Spleen (tissue), 7 donors: ENCODE measurements at regions not wholly inside any gene's neighbourhood (a gene's known extent, or its start where the extent isn't known, plus 50 kb on each side); places are given as distances from the start of the nearest gene placed in this dataset.

Experiments used
- POLR2A ChIP-seq, 3 donors: fragments of 450-650 bp; IDR thresholded peaks; one replicate each; pipeline ENCODE4 v1.5.1; 2017; ENCODE audit warnings: antibody characterized with exemption in 3 of 3, mild to moderate bottlenecking in 1 of 3
- TF ChIP-seq, protein P1 (sequence below), 11 experiments: fragments of 200-600 bp in 7 of 11; fragments of 450-650 bp in 4 of 11; sonication (generic) in 4 of 11; IDR thresholded peaks in 8 of 11; conservative IDR thresholded peaks in 3 of 11; 1 replicate in 7 of 11; 2 replicates in 4 of 11; pipeline versions ENCODE4 v1.4.0 to v1.8.0; 2016 to 2021; ENCODE audit warnings: antibody characterized with exemption in 11 of 11, inconsistent platforms in 4 of 11, mild to moderate bottlenecking in 1 of 11
- donor health status: DM: no; HTN: no; CAD: no; lungs with moderate emphysema.
- donor health status: DM: no; HTN: no; CAD: no.
- donor health status: DM: no; HTN: no; CAD: no.

DNA sequence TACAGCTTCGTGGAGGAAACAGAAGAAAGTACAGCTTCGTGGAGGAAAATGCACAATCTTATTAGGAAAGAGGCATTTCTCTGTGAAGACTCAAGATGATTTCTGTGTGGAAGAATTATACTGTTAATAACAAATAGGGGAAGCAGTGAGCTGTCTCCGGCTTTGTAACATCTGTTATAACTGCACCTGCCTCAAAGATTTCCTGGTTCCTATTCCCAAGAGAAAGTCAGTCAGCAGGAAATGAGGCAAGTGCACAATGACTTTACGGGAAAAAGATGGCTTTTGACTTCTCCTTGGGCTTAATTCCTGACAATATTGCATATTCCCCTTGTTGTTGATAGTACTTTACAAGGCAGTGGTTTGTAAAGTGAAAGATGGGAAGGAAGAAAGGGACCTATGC lies 538.5 kb downstream of the BMP2 start:
- TF ChIP-seq, protein P1, sequence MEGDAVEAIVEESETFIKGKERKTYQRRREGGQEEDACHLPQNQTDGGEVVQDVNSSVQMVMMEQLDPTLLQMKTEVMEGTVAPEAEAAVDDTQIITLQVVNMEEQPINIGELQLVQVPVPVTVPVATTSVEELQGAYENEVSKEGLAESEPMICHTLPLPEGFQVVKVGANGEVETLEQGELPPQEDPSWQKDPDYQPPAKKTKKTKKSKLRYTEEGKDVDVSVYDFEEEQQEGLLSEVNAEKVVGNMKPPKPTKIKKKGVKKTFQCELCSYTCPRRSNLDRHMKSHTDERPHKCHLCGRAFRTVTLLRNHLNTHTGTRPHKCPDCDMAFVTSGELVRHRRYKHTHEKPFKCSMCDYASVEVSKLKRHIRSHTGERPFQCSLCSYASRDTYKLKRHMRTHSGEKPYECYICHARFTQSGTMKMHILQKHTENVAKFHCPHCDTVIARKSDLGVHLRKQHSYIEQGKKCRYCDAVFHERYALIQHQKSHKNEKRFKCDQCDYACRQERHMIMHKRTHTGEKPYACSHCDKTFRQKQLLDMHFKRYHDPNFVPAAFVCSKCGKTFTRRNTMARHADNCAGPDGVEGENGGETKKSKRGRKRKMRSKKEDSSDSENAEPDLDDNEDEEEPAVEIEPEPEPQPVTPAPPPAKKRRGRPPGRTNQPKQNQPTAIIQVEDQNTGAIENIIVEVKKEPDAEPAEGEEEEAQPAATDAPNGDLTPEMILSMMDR (IDR thresholded peaks at IDR 0.05 in 8 of 11, conservative IDR thresholded peaks at IDR 0.05 in 3 of 11) = no peak
- no peak for TF ChIP-seq POLR2A (IDR thresholded peaks at IDR 0.05)
